ENCODE measurements at regions not wholly inside any gene's neighbourhood (a gene's known extent, or its start where the extent isn't known, plus 50 kb on each side); places are given as distances from the start of the nearest gene placed in this dataset.
"Not testable (repeated sequence)": the region's sequence is repeated elsewhere in the genome, so short reads cannot be mapped to it uniquely, and the experiment has no call there.

GRCh38 chrX:115912372-115912897, 258.1 kb upstream of the AGTR2 start:
- no peak for DNase-seq

DNA sequence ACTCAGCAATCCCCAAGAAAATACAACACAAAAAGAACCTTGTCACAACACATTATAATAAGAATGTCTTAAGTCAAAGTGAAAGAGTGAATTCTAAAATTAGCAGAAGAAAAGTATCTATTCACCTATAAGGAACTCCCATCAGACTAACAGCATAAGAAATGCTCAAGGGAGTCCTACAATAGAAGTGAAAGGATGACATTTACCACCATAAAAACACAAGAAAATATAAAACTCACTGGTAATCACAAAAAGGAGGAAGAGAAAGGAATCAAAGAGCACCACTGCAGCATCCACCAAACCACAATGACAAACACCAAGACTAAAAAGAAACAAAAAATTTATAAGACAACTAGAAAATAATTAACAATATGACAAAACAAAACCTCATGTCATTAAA, 257.0 kb upstream of the AGTR2 start:
- DNase-seq = no peak

- not testable (repeated sequence) for DNase-seq
Measured at GRCh38 chrX:115915625-115916024, 254.9 kb upstream of the AGTR2 start.

DNA sequence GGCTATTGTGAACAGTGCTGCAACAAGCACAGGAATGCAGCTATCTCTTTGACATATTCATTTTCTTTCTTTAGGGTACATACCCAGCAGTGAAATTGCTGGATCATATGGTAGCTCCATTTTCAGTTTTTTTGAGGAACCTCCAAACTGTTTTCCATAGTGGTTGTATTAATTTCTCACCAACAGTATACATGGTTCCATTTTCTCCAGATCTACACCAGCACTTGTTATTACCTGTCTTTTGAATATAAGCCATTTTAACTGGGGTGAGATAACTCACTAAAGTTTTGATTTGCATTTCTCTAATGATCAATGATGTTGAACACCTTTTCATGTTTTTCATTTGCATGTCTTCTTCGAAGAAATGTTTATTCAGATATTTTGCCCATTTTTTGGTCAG, 241.1 kb upstream of the AGTR2 start:
- DNase-seq = no peak

- DNase-seq = no peak
Measured at GRCh38 chrX:115936008-115936407, 234.5 kb upstream of the AGTR2 start.

- DNase-seq = no peak
Measured at GRCh38 chrX:115939070-115939469, 231.5 kb upstream of the AGTR2 start.

DNA sequence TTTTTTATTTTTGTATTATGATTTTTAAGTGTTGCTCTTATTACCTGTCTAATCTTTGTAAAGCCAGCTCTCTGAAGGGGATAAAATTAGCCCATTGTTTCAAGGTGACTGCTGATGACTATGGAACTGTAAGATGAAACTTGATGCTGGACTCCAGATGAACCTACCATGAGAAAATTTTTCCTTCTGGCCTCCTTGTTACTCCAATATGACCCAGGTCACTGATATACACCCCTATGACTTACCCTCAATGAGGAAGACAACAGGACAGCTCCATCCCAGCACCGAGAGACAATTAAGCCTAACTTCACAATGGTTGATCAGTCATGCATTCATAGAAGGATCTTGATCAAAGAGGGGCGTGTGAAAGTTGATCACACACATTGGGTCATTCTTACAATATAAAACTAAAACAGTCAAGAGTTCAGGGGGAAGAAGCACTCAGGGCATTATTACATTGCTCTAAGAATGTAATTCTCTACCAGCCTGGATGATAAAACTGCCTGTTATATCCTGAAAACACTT, 230.8 kb upstream of the AGTR2 start:
- DNase-seq = no peak

GRCh38 chrX:115940348-115940747, 230.2 kb upstream of the AGTR2 start:
- DNase-seq = no peak

DNA sequence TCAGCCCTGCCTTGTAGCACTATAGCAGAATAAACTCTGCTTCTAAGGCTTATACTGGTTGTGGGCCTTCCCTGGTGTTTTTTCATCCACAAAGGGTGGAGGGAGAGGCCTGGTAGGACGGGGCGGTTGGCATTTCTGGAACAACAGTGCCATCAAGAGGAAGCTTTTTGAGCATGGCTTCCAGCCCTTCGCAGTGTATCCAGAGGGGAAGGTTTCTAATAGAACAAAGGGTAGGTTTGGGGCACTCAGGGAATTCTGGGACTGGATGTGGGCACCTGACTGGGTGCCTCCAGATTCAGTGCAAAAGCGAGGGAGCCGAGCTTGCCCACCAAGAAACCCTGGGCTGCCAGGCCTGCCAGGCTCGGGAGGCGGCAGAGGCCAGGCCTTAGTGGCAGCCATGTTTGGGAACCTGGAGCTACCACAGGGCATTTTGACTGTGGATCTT, 229.6 kb upstream of the AGTR2 start:
- DNase-seq = peak; percentile 44 to 59

GRCh38 chrX:115941388-115941787, 229.2 kb upstream of the AGTR2 start:
- DNase-seq = no peak

GRCh38 chrX:115946059-115946458, 224.5 kb upstream of the AGTR2 start:
- no peak for DNase-seq

DNA sequence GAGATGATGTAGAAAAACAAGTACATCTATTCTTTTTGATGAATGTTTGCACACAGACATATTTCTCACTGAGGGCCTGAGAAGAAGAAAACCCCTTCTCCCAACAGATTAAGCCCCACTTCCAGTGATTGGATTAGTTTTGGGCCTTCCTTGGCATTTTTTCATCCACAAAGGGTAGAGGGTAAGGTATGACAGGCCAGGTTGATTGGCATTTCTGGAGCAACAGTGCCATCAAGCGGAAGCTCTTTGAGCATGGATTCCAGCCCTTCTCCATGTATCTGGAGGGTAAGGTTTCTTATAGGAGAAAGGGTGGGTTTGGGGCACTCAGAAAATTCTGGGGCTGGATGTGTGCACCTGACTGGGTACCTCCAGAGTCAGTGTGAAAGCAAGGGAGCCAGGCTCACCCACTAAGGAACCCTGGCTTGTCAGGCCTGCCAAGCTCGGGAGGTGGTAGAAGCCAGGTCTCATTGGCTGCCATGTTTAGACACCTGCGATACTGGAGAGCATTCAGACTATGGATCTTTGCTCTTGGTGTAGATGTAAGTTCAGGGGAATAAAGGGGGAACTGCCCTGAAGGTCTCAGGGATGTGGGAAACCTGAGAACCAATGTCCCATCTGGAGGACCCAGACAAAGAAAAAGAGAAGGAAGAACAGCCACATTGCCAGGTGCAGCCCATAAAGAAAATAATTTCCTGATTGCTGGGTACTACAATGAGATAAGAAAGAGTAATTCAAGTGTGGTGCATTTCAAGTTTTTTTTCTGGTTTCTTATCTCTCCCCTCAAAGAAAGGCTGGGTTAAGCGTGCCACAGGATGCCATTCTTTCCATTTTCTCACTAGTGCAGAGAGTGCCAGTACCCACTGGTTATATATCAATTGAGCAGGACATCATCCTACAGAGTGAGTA, 222.3 kb upstream of the AGTR2 start:
- peak in 1 of 2 experiments; percentile 34 for DNase-seq

DNA sequence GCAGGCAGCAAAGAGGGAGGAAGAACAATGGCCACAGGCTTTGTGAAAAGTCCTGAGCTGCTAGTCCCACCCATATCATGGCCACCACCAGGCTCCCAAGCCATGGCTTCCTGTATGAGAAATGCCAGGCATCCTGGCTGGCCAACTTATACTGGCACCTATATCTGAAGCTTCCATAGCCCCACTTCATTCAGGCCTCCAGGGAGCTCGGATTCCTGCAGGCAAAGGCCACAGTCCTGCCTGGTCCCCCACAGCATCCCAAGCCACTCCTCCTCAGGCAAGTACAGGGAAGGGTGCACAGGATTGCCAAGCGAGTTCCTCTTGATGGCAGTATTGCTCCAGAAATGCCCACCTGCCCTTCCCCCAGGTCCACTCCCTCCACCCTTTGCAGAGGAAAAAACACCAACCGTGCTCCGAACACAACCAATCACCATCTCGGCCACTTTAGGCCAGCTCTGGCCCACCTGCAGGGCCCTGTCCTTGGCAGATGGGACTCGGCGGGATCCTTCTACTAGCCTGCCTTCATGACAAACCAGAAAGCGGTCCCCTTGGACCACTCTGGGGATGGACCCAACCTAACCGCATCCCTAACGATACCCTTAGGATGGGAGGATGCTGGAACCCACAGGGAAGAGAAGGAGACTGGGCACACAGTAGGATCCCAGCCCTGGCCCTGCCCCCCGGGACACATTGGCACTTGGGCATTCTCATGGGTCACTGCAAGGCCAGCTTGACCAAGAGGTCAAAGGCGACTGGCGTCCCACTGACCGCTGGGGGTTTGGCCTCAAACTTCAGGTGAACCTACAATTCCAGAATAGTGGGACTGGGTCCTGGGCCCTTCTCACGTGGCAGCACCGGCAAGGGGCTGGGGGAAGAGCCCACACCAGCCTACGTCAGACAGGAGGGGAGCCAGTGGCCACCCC, 220.4 kb upstream of the AGTR2 start:
- peak; percentile 32 to 45 for DNase-seq

- no peak for DNase-seq
Measured at GRCh38 chrX:115952417-115953092, 218.0 kb upstream of the AGTR2 start.

- DNase-seq = no peak
Measured at GRCh38 chrX:115957862-115958490, 212.6 kb upstream of the AGTR2 start.

DNA sequence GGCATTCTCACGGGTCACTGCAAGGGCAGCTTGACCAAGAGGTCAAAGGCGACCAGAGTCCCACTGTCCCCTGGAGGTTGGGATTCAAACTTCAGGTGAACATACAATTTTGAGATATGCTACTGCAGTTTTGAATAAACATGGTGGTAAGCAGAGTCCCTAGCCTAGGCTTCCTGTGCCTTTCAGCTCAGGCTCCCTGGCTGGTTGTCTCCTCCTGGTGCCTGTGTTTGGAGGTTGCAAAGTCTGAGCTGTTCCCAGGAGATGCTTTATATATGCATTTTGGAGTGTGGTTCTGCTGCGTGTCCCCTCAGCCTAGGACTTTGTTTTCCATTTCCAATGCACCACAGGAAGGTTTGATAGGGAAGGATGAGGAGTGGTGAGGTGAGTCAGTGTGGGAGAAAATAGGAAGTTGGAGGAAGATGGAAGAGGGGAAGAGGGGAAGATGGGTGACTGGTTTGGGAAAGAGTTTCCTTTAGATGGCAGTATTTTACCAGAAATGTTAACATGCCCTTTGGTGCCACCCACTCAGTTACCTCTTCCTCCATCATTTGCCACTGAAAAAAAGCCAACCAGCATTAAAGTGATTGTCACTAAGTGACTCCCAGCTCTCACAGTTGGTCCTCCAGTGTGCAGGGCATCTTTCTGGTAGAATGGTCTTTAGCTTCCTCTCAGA, 211.7 kb upstream of the AGTR2 start:
- no peak for DNase-seq

GRCh38 chrX:115960440-115961084, 210.0 kb upstream of the AGTR2 start:
- no peak for DNase-seq

- no peak for DNase-seq
Measured at GRCh38 chrX:115966920-115967319, 203.6 kb upstream of the AGTR2 start.

GRCh38 chrX:115968436-115969252, 201.9 kb upstream of the AGTR2 start:
- DNase-seq = no peak

DNA sequence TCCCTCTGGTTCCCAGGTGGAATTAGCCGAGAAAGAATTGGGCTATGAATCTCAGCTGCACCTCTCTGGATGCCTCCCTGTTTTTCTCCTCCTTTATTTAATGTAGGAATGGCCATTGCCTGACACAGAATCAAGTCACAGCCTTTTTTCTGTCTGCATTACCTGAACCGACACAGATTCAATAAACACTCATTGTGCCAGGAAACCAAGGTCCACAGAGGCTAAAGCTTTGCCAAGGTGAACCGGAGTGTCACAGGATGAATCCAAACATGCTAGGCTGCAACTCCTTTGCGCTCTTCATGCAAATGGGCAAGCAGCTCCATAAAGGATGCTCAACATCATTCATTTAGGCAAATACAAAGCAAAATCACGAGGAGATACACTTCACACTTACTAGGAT, 199.8 kb upstream of the AGTR2 start:
- DNase-seq = no peak
